NCI-H460 (cell line): ENCODE measurements at regions not wholly inside any gene's neighbourhood (a gene's known extent, or its start where the extent isn't known, plus 50 kb on each side); places are given as distances from the start of the nearest gene placed in this dataset.
"Not testable (repeated sequence)": the region's sequence is repeated elsewhere in the genome, so short reads cannot be mapped to it uniquely, and the experiment has no call there.

Experiments
- DNase-seq: peaks from one replicate; pipeline ENCODE4 v3.0.0-alpha.2; 2016; ENCODE audit warnings: low read depth; ENCODE audit errors: extremely low read depth

- DNase-seq: no peak
These were observed 100.3 kb upstream of the SPIN1 start for GRCh38 chr9:88287972-88288371.

- DNase-seq: no peak
These were observed 107.3 kb upstream of the SPIN1 start for GRCh38 chr9:88280816-88281382.

- no peak for DNase-seq
These were observed 110.2 kb upstream of the SPIN1 start for GRCh38 chr9:88278036-88278435.

GRCh38 chr9:88274078-88274477, 114.2 kb upstream of the SPIN1 start:
- no peak for DNase-seq

- no peak for DNase-seq
These were observed 115.3 kb upstream of the SPIN1 start for GRCh38 chr9:88272986-88273385.

- DNase-seq: no peak
These were observed 117.8 kb upstream of the SPIN1 start for GRCh38 chr9:88270413-88270812.

GRCh38 chr9:88268886-88269285, 119.4 kb upstream of the SPIN1 start:
- DNase-seq: no peak

- DNase-seq: no peak
These were observed 121.0 kb upstream of the SPIN1 start for GRCh38 chr9:88267283-88267682.

GRCh38 chr9:88266416-88266815, 121.8 kb upstream of the SPIN1 start:
- DNase-seq: no peak

GRCh38 chr9:88259001-88259400, 120.7 kb upstream of the SPATA31C2 start:
- DNase-seq: no peak

- DNase-seq: no peak
These were observed 120.3 kb upstream of the SPATA31C2 start for GRCh38 chr9:88258601-88259000.

- no peak for DNase-seq
These were observed 119.7 kb upstream of the SPATA31C2 start for GRCh38 chr9:88258024-88258423.

- DNase-seq: no peak
These were observed 117.9 kb upstream of the SPATA31C2 start for GRCh38 chr9:88256216-88256615.

GRCh38 chr9:88255806-88256205, 117.5 kb upstream of the SPATA31C2 start:
- DNase-seq: not testable (repeated sequence)

- no peak for DNase-seq
These were observed 113.6 kb upstream of the SPATA31C2 start for GRCh38 chr9:88251903-88252302.

- DNase-seq: no peak
These were observed 105.5 kb upstream of the SPATA31C2 start for GRCh38 chr9:88243736-88244135.

GRCh38 chr9:88242879-88243278, 104.6 kb upstream of the SPATA31C2 start:
- DNase-seq: no peak

GRCh38 chr9:88237991-88238571, 99.8 kb upstream of the SPATA31C2 start:
- DNase-seq: no peak

GRCh38 chr9:88237479-88237961, 99.2 kb upstream of the SPATA31C2 start:
- no peak for DNase-seq

GRCh38 chr9:88236511-88237478, 98.5 kb upstream of the SPATA31C2 start:
- DNase-seq: no peak

- no peak for DNase-seq
These were observed 97.3 kb upstream of the SPATA31C2 start for GRCh38 chr9:88235615-88236014.

GRCh38 chr9:88234114-88234513, 95.8 kb upstream of the SPATA31C2 start:
- no peak for DNase-seq
